ENCODE measurements at regions not wholly inside any gene's neighbourhood (a gene's known extent, or its start where the extent isn't known, plus 50 kb on each side); places are given as distances from the start of the nearest gene placed in this dataset.
A peak's percentile ranks its signal among the peaks of the same experiment; 100 is the strongest.

GRCh38 chr6:155955038-155955437 is 499.4 kb upstream of the NOX3 start:
- DNase-seq (ENCODE audit: low read depth in 2 of 2), result no peak

- DNase-seq (ENCODE audit: low read depth in 2 of 2), result no peak
These were observed 498.5 kb upstream of the NOX3 start for GRCh38 chr6:155954149-155954548.

GRCh38 chr6:155949256-155949655 is 493.6 kb upstream of the NOX3 start:
- DNase-seq (ENCODE audit: low read depth in 2 of 2), result no peak

- no peak for DNase-seq (ENCODE audit: low read depth in 2 of 2)
These were observed 491.2 kb upstream of the NOX3 start for GRCh38 chr6:155946860-155947259.

- DNase-seq (ENCODE audit: low read depth in 2 of 2), result no peak
These were observed 488.0 kb upstream of the NOX3 start for GRCh38 chr6:155943635-155944034.

GRCh38 chr6:155939253-155939652 is 483.6 kb upstream of the NOX3 start:
- DNase-seq (ENCODE audit: low read depth in 2 of 2), result no peak

- DNase-seq (ENCODE audit: low read depth in 2 of 2), result no peak
These were observed 480.9 kb upstream of the NOX3 start for GRCh38 chr6:155936551-155936950.

- DNase-seq (ENCODE audit: low read depth in 2 of 2), result no peak
These were observed 480.5 kb upstream of the NOX3 start for GRCh38 chr6:155936127-155936526.

GRCh38 chr6:155916846-155917624 is 461.4 kb upstream of the NOX3 start:
- DNase-seq (ENCODE audit: low read depth in 2 of 2), result no peak

GRCh38 chr6:155915651-155916050 is 460.0 kb upstream of the NOX3 start:
- DNase-seq (ENCODE audit: low read depth in 2 of 2), result no peak

GRCh38 chr6:155913816-155914215 is 458.2 kb upstream of the NOX3 start:
- no peak for DNase-seq (ENCODE audit: low read depth in 2 of 2)

- no peak for DNase-seq (ENCODE audit: low read depth in 2 of 2)
These were observed 454.1 kb upstream of the NOX3 start for GRCh38 chr6:155909710-155910109.

GRCh38 chr6:155895641-155896040 is 440.0 kb upstream of the NOX3 start:
- DNase-seq (ENCODE audit: low read depth in 2 of 2), result no peak

- DNase-seq (ENCODE audit: low read depth in 2 of 2), result no peak
These were observed 439.1 kb upstream of the NOX3 start for GRCh38 chr6:155894758-155895157.

- DNase-seq (ENCODE audit: low read depth in 2 of 2), result no peak
These were observed 438.6 kb upstream of the NOX3 start for GRCh38 chr6:155894262-155894661.

GRCh38 chr6:155890409-155890808 is 434.8 kb upstream of the NOX3 start:
- DNase-seq (ENCODE audit: low read depth in 2 of 2), result no peak

GRCh38 chr6:155889410-155889809 is 433.8 kb upstream of the NOX3 start:
- DNase-seq (ENCODE audit: low read depth in 2 of 2), result no peak

GRCh38 chr6:155887421-155887820 is 431.8 kb upstream of the NOX3 start:
- DNase-seq (ENCODE audit: low read depth in 2 of 2), result no peak

- DNase-seq (ENCODE audit: low read depth in 2 of 2), result peak in 1 of 2 donors; percentile 79
These were observed 428.1 kb upstream of the NOX3 start for GRCh38 chr6:155883741-155884140.

- no peak for DNase-seq (ENCODE audit: low read depth in 2 of 2)
These were observed 427.7 kb upstream of the NOX3 start for GRCh38 chr6:155883334-155883731.

GRCh38 chr6:155882527-155883333 is 427.1 kb upstream of the NOX3 start:
- DNase-seq (ENCODE audit: low read depth in 2 of 2), result peak in 1 of 2 donors; percentile 32

- no peak for DNase-seq (ENCODE audit: low read depth in 2 of 2)
These were observed 426.3 kb upstream of the NOX3 start for GRCh38 chr6:155881826-155882526.

Measured in lung microvascular endothelial cell (primary cell).